HCT116 (cell line): ENCODE measurements at regions not wholly inside any gene's neighbourhood (a gene's known extent, or its start where the extent isn't known, plus 50 kb on each side); places are given as distances from the start of the nearest gene placed in this dataset.

Experiments
- CEBPB ChIP-seq: IDR thresholded peaks from 2 replicates; pipeline ENCODE4 v1.6.1; 2012; ENCODE audit warnings: low read depth
- CTCF ChIP-seq, 3 experiments: fragments of 200-600 bp in 1 of 3; sonication (generic) in 1 of 3; IDR thresholded peaks in 2 of 3; conservative IDR thresholded peaks in 1 of 3; 2 replicates each; pipeline ENCODE4 v1.5.1; 2012 to 2017; ENCODE audit warnings: low read depth in 2 of 3, low read length in 2 of 3, antibody characterized with exemption in 1 of 3, borderline replicate concordance in 1 of 3, control low read depth in 1 of 3, mild to moderate bottlenecking in 1 of 3, mixed read lengths in 1 of 3, mixed run types in 1 of 3, moderate library complexity in 1 of 3; ENCODE audit not compliant: insufficient read depth in 1 of 3
- JUND ChIP-seq: IDR thresholded peaks from 2 replicates; pipeline ENCODE4 v1.6.1; 2012
- POLR2A ChIP-seq: IDR thresholded peaks from 2 replicates; pipeline ENCODE4 v1.7.0; 2011; ENCODE audit warnings: borderline replicate concordance; ENCODE audit not compliant: insufficient read depth, insufficient read length; ENCODE audit errors: extremely low read depth
- POLR2AphosphoS5 ChIP-seq: IDR thresholded peaks from 2 replicates; pipeline ENCODE4 v1.6.1; 2011; ENCODE audit warnings: mild to moderate bottlenecking, low read depth, low read length, moderate library complexity
- SP1 ChIP-seq: IDR thresholded peaks from 2 replicates; pipeline ENCODE4 v1.6.1; 2012; ENCODE audit warnings: low read depth
- ZNF274 ChIP-seq: fragments of 200-500 bp; sonication (Bioruptor generic); IDR thresholded peaks from 2 replicates; pipeline ENCODE4 v1.6.1; 2014; ENCODE audit warnings: mild to moderate bottlenecking, low read depth, low read length, inconsistent platforms
- TF ChIP-seq, protein P1 (sequence below): IDR thresholded peaks from 2 replicates; pipeline ENCODE4 v1.6.1; 2012
- TF ChIP-seq, protein P2 (sequence below): IDR thresholded peaks from 2 replicates; pipeline ENCODE4 v1.6.1; 2012; ENCODE audit warnings: low read depth

DNA sequence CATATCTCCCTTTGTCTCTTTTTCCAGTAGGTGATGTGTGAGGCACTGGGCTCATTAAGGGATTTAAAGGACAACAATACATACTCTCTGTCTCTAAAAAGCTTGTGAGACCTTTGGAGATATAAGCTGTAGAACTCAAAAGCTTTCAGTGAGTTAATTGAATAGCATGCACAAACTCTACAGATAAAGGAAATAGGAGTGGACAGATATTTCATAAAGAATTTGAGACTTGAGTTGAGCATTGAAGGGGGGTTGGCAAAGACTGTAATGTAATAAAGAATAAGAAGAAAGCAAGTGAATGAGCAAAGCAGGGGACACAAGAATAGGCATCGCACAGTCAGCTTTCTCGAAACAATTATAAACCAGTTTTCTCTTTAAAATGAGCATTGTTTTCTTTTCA lies 583.4 kb upstream of the DPPA4 start:
- TF ChIP-seq SP1 (no peak), POLR2A (no peak), JUND (no peak), CTCF (IDR thresholded peaks at IDR 0.05 in 2 of 3, conservative IDR thresholded peaks at IDR 0.05 in 1 of 3; ENCODE audit: borderline replicate concordance in 1 of 3, insufficient read depth in 1 of 3, low read depth in 2 of 3, low read length in 2 of 3) (no peak), CEBPB (no peak), ZNF274 (no peak), POLR2AphosphoS5 (no peak)
- TF ChIP-seq, protein P1, sequence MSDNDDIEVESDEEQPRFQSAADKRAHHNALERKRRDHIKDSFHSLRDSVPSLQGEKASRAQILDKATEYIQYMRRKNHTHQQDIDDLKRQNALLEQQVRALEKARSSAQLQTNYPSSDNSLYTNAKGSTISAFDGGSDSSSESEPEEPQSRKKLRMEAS = no peak
- TF ChIP-seq, protein P2, sequence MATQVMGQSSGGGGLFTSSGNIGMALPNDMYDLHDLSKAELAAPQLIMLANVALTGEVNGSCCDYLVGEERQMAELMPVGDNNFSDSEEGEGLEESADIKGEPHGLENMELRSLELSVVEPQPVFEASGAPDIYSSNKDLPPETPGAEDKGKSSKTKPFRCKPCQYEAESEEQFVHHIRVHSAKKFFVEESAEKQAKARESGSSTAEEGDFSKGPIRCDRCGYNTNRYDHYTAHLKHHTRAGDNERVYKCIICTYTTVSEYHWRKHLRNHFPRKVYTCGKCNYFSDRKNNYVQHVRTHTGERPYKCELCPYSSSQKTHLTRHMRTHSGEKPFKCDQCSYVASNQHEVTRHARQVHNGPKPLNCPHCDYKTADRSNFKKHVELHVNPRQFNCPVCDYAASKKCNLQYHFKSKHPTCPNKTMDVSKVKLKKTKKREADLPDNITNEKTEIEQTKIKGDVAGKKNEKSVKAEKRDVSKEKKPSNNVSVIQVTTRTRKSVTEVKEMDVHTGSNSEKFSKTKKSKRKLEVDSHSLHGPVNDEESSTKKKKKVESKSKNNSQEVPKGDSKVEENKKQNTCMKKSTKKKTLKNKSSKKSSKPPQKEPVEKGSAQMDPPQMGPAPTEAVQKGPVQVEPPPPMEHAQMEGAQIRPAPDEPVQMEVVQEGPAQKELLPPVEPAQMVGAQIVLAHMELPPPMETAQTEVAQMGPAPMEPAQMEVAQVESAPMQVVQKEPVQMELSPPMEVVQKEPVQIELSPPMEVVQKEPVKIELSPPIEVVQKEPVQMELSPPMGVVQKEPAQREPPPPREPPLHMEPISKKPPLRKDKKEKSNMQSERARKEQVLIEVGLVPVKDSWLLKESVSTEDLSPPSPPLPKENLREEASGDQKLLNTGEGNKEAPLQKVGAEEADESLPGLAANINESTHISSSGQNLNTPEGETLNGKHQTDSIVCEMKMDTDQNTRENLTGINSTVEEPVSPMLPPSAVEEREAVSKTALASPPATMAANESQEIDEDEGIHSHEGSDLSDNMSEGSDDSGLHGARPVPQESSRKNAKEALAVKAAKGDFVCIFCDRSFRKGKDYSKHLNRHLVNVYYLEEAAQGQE = no peak
